ENCODE measurements at regions not wholly inside any gene's neighbourhood (a gene's known extent, or its start where the extent isn't known, plus 50 kb on each side); places are given as distances from the start of the nearest gene placed in this dataset.
"Not testable (repeated sequence)": the region's sequence is repeated elsewhere in the genome, so short reads cannot be mapped to it uniquely, and the experiment has no call there.

GRCh38 chr6:68897-69561 is 223.3 kb upstream of the DUSP22 start:
- not testable (repeated sequence) for H3K36me3 ChIP-seq, DNase-seq, H3K4me3 ChIP-seq, H3K27me3 ChIP-seq, H3K27ac ChIP-seq, H3K9me3 ChIP-seq, H3K4me1 ChIP-seq
- WGBS, 2 donors, result no CpG with 5 or more reads among the region's 5 CpGs
- peak in 1 of 2 donors; percentile 72 for ATAC-seq (ENCODE audit: low FRiP score in 2 of 2)
